HepG2 (cell line): ENCODE measurements at regions not wholly inside any gene's neighbourhood (a gene's known extent, or its start where the extent isn't known, plus 50 kb on each side); places are given as distances from the start of the nearest gene placed in this dataset.
"Not testable (repeated sequence)": the region's sequence is repeated elsewhere in the genome, so short reads cannot be mapped to it uniquely, and the experiment has no call there.

Source experiments
- ATAC-seq: fragments of 200-7000 bp; cut with Tn5 transposase; 3 replicates; pipeline ENCODE4 v1.9.1; 2020; ENCODE audit warnings: mild to moderate bottlenecking, moderate library complexity
- BruUV-seq: library from RNA; stranded (reverse); fragments of 400-500 nt; replicated peaks from 2 replicates; lab custom pipeline; 2021; lab: Mats Ljungman, UMichigan
- CTCF ChIA-PET: fragments of 300-600 bp; formaldehyde crosslinking; extraction: SDS; loops from one replicate; lab custom pipeline; 2021; ENCODE audit warnings: low total read pairs, inconsistent platforms, low intra/inter-chr PET ratio; lab: Yijun Ruan, JAX
- POLR2A ChIA-PET: fragments of 350-600 bp; sonication (Branson Sonifier 250); formaldehyde crosslinking; loops from one replicate; lab custom pipeline; 2020; ENCODE audit warnings: antibody characterized with exemption, inconsistent platforms; lab: Yijun Ruan, JAX
- DNase-seq: peaks from one replicate; pipeline ENCODE4 v3.0.0-alpha.2; 2015; ENCODE audit warnings: low spot score
- FAIRE-seq: peaks from 3 replicates; lab custom pipeline; 2011; peaks lifted over from hg19 to GRCh38; lab: Jason Lieb, UNC
- H2AFZ ChIP-seq: one replicate; pipeline ENCODE4 v1.6.1; 2011; ENCODE audit warnings: low read length, inconsistent platforms
- H3K27ac ChIP-seq: fragments of 300-600 bp; 3 replicates; pipeline ENCODE4 v1.8.0; 2011; ENCODE audit warnings: mixed run types, mild to moderate bottlenecking, mixed read lengths, low read length, inconsistent platforms; ENCODE audit not compliant: insufficient read depth; ENCODE audit errors: extremely low read length
- H3K27me3 ChIP-seq, 2 experiments: fragments of 200-600 bp in 1 of 2; 2 replicates in 1 of 2; 3 replicates in 1 of 2; pipeline versions ENCODE4 v1.6.0 to v1.8.0; 2011; ENCODE audit warnings: low read length in 2 of 2, mild to moderate bottlenecking in 2 of 2, moderate library complexity in 2 of 2, inconsistent platforms in 1 of 2; ENCODE audit not compliant: insufficient read depth in 2 of 2, control insufficient read depth in 1 of 2
- H3K36me3 ChIP-seq, 2 experiments: fragments of 200-600 bp in 1 of 2; replicated peaks in 1 of 2; 2 replicates in 1 of 2; 3 replicates in 1 of 2; pipeline versions ENCODE4 v1.5.1 to v1.8.0; 2011; ENCODE audit warnings: low read length in 2 of 2, inconsistent platforms in 1 of 2; ENCODE audit not compliant: insufficient read depth in 2 of 2, control insufficient read depth in 1 of 2
- H3K4me1 ChIP-seq: 2 replicates; pipeline ENCODE4 v1.5.1; 2012; ENCODE audit warnings: low read length, inconsistent platforms; ENCODE audit not compliant: insufficient read depth
- H3K4me2 ChIP-seq: 2 replicates; pipeline ENCODE4 v1.6.0; 2011; ENCODE audit warnings: low read depth, low read length, inconsistent platforms
- H3K4me3 ChIP-seq, 3 experiments: fragments of 200-600 bp in 1 of 3; sonication (generic), shearing (Covaris generic) in 1 of 3; replicated peaks in 1 of 3; 2 replicates each; pipeline ENCODE4 v1.5.1; 2011 to 2016; ENCODE audit warnings: low read length in 3 of 3, inconsistent platforms in 2 of 3, low read depth in 2 of 3, mild to moderate bottlenecking in 2 of 3, control low read depth in 1 of 3, mixed read lengths in 1 of 3; ENCODE audit not compliant: insufficient read depth in 1 of 3
- H3K79me2 ChIP-seq: one replicate; pipeline ENCODE4 v1.6.1; 2011; ENCODE audit warnings: low read length, inconsistent platforms; ENCODE audit not compliant: insufficient read depth
- H3K9ac ChIP-seq: 2 replicates; pipeline ENCODE4 v1.6.0; 2011; ENCODE audit warnings: mild to moderate bottlenecking, low read depth, low read length, inconsistent platforms; ENCODE audit not compliant: insufficient read depth
- H3K9me3 ChIP-seq: 2 replicates; pipeline ENCODE4 v1.5.1; 2012; ENCODE audit warnings: mild to moderate bottlenecking, low read length
- H4K20me1 ChIP-seq: 2 replicates; pipeline ENCODE4 v1.6.0; 2011; ENCODE audit warnings: inconsistent platforms, mild to moderate bottlenecking, low read length, moderate library complexity; ENCODE audit not compliant: insufficient read depth
- ATF7 ChIP-seq, 2 experiments: fragments of 450-650 bp in 1 of 2; sonication (generic) in 1 of 2; formaldehyde crosslinking in 1 of 2; IDR thresholded peaks; 2 replicates each; pipeline versions ENCODE4 v1.4.0 to v1.6.1; 2016 to 2020; ENCODE audit warnings: antibody characterized with exemption in 1 of 2, mild to moderate bottlenecking in 1 of 2, missing genetic modification reagents in 1 of 2
- FLYWCH1 ChIP-seq: sonication (generic); formaldehyde crosslinking; IDR thresholded peaks from 2 replicates; pipeline ENCODE4 v1.8.1; 2023; ENCODE audit warnings: mild to moderate bottlenecking, missing genetic modification reagents
- ZEB1 ChIP-seq: IDR thresholded peaks from 2 replicates; pipeline ENCODE4 v1.6.1; 2012; ENCODE audit warnings: mild to moderate bottlenecking, low read depth, inconsistent platforms; ENCODE audit not compliant: insufficient replicate concordance
- WGBS: methylation state at CpG from one replicate; pipeline ENCODE4 v1.1.6; 2017; ENCODE audit warnings: low lambda C conversion rate; 5-methylcytosine and 5-hydroxymethylcytosine counted together
- in situ Hi-C: cut with HindIII; loops from 2 replicates; pipeline ENCODE4 v1.10.0; 2017; ENCODE audit warnings: low pct_unique_long_range_greater_than_20kb; ENCODE audit not compliant: extremely low pct_ligation_motif_present
- intact Hi-C: fragments of 100-400 bp; cut with micrococcal nuclease; formaldehyde crosslinking; loops from one replicate; pipeline ENCODE4 v1.10.0; 2022; ENCODE audit not compliant: unreplicated experiment
- TF ChIP-seq, protein P1 (sequence below), 2 experiments: sonication (generic) in 1 of 2; formaldehyde crosslinking in 1 of 2; IDR thresholded peaks; 2 replicates each; pipeline versions ENCODE4 v1.4.0 to v1.6.1; 2016 to 2020; ENCODE audit warnings: borderline replicate concordance in 1 of 2, low read depth in 1 of 2, mild to moderate bottlenecking in 1 of 2, missing genetic modification reagents in 1 of 2

DNA sequence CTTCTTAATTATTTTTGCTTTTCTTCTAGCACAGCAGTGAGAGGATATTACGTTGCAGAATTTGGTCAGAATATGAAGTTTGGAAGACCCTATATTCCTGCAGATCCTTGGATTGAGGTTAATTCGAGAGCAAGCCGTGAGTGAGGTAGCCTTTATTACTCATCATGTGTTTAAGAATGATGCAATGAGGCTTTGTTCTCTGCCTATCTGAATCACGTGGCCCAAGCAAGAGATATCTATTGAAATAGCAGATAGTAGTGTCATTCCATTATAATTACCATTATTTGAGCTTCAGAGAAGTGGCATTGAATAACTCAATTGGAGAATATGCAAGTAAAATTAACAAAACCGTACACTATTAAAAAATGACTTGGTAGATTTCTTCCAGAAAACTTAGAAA, 641.1 kb downstream of the TMEM182 start (continued):
- no peak for TF ChIP-seq ZEB1
- no peak for TF ChIP-seq FLYWCH1
- TF ChIP-seq, protein P1, sequence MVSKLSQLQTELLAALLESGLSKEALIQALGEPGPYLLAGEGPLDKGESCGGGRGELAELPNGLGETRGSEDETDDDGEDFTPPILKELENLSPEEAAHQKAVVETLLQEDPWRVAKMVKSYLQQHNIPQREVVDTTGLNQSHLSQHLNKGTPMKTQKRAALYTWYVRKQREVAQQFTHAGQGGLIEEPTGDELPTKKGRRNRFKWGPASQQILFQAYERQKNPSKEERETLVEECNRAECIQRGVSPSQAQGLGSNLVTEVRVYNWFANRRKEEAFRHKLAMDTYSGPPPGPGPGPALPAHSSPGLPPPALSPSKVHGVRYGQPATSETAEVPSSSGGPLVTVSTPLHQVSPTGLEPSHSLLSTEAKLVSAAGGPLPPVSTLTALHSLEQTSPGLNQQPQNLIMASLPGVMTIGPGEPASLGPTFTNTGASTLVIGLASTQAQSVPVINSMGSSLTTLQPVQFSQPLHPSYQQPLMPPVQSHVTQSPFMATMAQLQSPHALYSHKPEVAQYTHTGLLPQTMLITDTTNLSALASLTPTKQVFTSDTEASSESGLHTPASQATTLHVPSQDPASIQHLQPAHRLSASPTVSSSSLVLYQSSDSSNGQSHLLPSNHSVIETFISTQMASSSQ (IDR thresholded peaks at IDR 0.05; ENCODE audit: low read depth), result no peak
- TF ChIP-seq, protein P1 (CRISPR knock-in tag; IDR thresholded peaks at IDR 0.05; ENCODE audit: borderline replicate concordance), result no peak
- peak; percentile 40; the same call in 1 of the 2 replicates for TF ChIP-seq ATF7 (IDR thresholded peaks at IDR 0.05)
- no peak for TF ChIP-seq ATF7 (CRISPR knock-in tag; IDR thresholded peaks at IDR 0.05)

DNA sequence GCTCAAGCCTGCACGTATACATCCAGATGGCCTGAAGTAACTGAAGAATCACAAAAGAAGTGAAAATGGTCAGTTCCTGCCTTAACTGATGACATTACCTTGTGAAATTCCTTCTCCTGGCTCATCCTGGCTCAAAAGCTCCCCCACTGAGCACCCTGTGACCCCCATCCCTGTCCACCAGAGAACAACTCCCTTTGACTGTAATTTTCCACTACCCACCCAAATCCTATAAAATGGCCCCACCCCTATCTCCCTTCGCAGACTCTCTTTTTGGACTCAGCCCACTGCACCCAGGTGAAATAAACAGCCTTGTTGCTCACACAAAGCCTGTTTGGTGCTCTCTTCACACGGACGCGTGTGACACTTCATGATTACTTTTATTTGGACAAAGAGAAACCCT, 641.6 kb downstream of the TMEM182 start:
- H3K27me3 ChIP-seq, DNase-seq, in situ Hi-C loops, CTCF ChIA-PET, H3K9me3 ChIP-seq, POLR2A ChIA-PET, H3K4me2 ChIP-seq, FAIRE-seq, BruUV-seq, H3K79me2 ChIP-seq, H2AFZ ChIP-seq, H3K4me1 ChIP-seq, H3K9ac ChIP-seq, intact Hi-C loops, H3K36me3 ChIP-seq, H3K4me3 ChIP-seq, ATAC-seq, H3K27ac ChIP-seq, H4K20me1 ChIP-seq: not testable (repeated sequence)
- WGBS, result 57% methylated on average over 5 of the region's 5 CpGs
